ENCODE measurements at regions not wholly inside any gene's neighbourhood (a gene's known extent, or its start where the extent isn't known, plus 50 kb on each side); places are given as distances from the start of the nearest gene placed in this dataset.

DNA sequence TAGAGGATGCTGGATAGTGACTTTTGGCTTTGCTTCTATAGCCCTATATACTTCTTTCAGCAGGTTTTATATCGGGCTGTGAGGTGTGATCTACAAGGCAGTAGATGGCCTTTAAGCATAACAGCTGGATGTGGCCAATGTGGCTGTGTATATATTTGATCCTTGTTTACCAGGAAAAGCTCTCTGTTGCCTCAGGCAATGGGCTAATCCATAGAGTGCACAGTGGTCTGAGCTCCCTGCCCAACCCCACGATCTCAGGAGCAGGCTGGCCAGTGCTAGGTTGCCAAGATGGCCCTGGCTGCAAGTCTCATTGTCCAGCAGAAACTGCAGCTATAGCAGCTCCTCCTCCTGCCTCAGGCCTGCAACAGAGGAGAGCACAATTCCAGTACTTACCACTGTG lies 72.3 kb upstream of the SPHKAP start:
- TF ChIP-seq CTCF (IDR thresholded peaks at IDR 0.05; ENCODE audit: insufficient read depth, low read depth, low read length, missing control alignments): no peak
- no peak for DNase-seq (ENCODE audit: low read depth)
- H3K4me3 ChIP-seq (ENCODE audit: low read depth, low read length): no peak overlapping the region

DNA sequence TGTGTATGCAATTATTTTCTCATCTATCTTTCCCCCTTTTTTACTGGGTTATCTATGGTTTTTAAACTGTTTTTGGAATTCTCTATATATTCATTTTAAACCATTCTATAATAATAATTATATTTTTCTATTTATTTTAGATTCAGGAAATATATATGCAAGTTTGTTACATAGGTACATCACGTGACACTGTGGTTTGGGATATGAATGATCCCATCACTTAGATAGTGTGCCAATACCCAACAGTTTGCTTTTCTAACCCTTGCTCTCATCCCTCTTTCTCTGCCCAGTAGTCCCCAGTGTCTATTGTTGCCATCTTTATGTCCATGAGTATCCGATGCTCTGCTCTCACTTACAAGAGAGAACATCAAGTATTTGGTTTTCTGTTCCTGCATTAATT lies 65.8 kb upstream of the SPHKAP start:
- TF ChIP-seq CTCF (IDR thresholded peaks at IDR 0.05; ENCODE audit: insufficient read depth, low read depth, low read length, missing control alignments): no peak
- DNase-seq (ENCODE audit: low read depth): no peak
- H3K4me3 ChIP-seq (ENCODE audit: low read depth, low read length): no peak overlapping the region

DNA sequence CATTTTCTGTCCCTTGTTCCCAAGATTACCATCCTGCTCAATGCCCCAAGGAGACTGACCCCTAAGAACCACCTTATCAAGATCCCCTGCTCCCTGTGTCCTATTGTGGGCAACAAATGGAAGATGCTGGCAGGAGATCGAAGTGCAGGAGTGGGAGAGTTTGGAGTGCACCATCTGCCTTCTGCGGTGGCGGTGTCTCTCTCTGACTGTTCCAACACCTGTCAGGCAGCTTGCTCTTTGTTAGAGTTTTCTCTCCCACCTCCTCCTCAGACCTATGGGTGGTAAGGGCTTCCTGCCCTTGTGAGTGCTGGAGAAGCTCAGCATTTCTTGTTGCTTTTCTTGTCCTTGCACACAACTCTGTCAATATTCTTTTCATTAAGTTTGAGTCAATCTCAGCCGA lies 64.1 kb upstream of the SPHKAP start:
- no peak for DNase-seq (ENCODE audit: low read depth)
- H3K4me3 ChIP-seq (ENCODE audit: low read depth, low read length): no peak overlapping the region
- no peak for TF ChIP-seq CTCF (IDR thresholded peaks at IDR 0.05; ENCODE audit: insufficient read depth, low read depth, low read length, missing control alignments)

DNA sequence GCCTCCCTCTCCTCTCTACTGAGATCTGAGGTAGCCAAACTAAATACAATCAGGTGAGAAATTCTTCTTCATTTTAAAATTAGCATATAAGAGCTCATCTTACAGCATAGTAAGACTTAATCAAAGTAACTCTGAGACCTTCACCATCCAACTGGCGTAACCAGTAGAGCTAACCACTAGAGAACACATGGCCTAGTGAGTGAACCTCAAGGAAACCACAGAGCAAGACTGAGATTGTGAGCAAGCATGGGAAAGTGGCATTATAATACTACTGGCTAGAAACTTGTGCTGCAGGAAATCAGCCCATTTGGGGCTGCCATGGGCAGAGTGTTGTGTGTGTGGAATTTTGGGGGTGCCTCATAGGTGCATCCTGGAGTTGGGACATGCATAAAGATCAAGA lies 61.1 kb upstream of the SPHKAP start:
- no peak for TF ChIP-seq CTCF (IDR thresholded peaks at IDR 0.05; ENCODE audit: insufficient read depth, low read depth, low read length, missing control alignments)
- no peak for DNase-seq (ENCODE audit: low read depth)
- H3K4me3 ChIP-seq (ENCODE audit: low read depth, low read length): no peak overlapping the region

- no peak for TF ChIP-seq CTCF (IDR thresholded peaks at IDR 0.05; ENCODE audit: insufficient read depth, low read depth, low read length, missing control alignments)
- H3K4me3 ChIP-seq (ENCODE audit: low read depth, low read length): no peak overlapping the region
- no peak for DNase-seq (ENCODE audit: low read depth)
These were observed 58.5 kb upstream of the SPHKAP start for GRCh38 chr2:228239907-228240561.

DNA sequence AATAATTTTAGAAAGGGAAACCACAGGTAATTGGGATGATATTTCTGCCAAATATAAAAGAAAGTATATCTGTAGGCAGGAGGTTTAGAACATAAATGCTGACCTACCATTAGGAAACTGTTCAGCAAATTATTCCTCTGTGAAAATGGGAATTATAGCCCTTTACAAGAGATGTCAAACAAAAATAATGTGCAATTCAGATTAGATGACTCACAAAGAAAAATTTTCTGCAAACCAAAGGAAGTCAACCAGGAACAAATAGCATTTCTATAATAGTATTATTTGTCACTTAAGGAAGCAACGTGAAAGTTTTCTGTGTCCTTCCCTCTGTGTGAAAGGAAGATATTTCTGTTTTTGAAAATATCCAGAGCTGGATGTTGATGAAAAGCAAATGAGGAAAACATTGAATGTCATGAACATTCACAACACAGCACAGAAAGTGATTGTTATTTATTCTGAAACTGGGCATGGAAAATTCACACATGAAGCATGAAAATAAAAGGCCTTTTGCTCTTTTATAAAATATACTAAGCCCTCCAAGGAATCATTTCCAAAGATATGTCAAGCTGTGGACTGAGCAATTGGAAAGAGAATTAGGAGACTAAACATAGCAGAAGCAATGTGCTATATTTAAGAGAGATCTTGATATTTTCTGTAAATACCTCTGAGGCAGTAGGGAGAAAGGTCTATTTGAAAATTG lies 57.9 kb upstream of the SPHKAP start:
- no peak for DNase-seq (ENCODE audit: low read depth)
- no peak overlapping the region for H3K4me3 ChIP-seq (ENCODE audit: low read depth, low read length)
- TF ChIP-seq CTCF (IDR thresholded peaks at IDR 0.05; ENCODE audit: insufficient read depth, low read depth, low read length, missing control alignments): no peak

Data from GM12865 (cell line).